Karpas-422 (cell line): ENCODE measurements at regions not wholly inside any gene's neighbourhood (a gene's known extent, or its start where the extent isn't known, plus 50 kb on each side); places are given as distances from the start of the nearest gene placed in this dataset.

Source experiments
- DNase-seq: peaks from one replicate; pipeline ENCODE4 v3.0.0-alpha.2; 2015
- H2AFZ ChIP-seq: fragments of 200-600 bp; sonication (generic); 2 replicates; pipeline ENCODE4 v1.6.1; 2014; ENCODE audit warnings: antibody characterized with exemption, low read length, mixed read lengths
- H3K27ac ChIP-seq: fragments of 200-600 bp; sonication (generic); 2 replicates; pipeline ENCODE4 v1.5.1; 2014; ENCODE audit warnings: mild to moderate bottlenecking, low read length, moderate library complexity
- H3K27me3 ChIP-seq: fragments of 200-600 bp; sonication (generic); 2 replicates; pipeline ENCODE4 v1.6.1; 2014; ENCODE audit warnings: low read length, mixed read lengths
- H3K36me3 ChIP-seq: fragments of 200-600 bp; sonication (generic); 2 replicates; pipeline ENCODE4 v1.6.1; 2014; ENCODE audit warnings: low read length, mixed read lengths; ENCODE audit not compliant: insufficient read depth
- H3K4me1 ChIP-seq: fragments of 200-600 bp; sonication (generic); 2 replicates; pipeline ENCODE4 v1.6.1; 2014; ENCODE audit warnings: mild to moderate bottlenecking, low read length, mixed read lengths
- H3K4me2 ChIP-seq: fragments of 200-600 bp; sonication (generic); 2 replicates; pipeline ENCODE4 v1.6.1; 2014; ENCODE audit warnings: low read length, low read depth, mild to moderate bottlenecking; ENCODE audit not compliant: poor library complexity, severe bottlenecking
- H3K4me3 ChIP-seq: fragments of 200-600 bp; sonication (generic); 2 replicates; pipeline ENCODE4 v1.5.1; 2014; ENCODE audit warnings: mild to moderate bottlenecking, antibody characterized with exemption, low read length, mixed read lengths
- H3K79me2 ChIP-seq: fragments of 200-600 bp; sonication (generic); 2 replicates; pipeline ENCODE4 v1.6.1; 2014; ENCODE audit warnings: mild to moderate bottlenecking, low read length, mixed read lengths
- H3K9ac ChIP-seq: fragments of 200-600 bp; sonication (generic); 2 replicates; pipeline ENCODE4 v1.6.0; 2014; ENCODE audit warnings: low read length
- H3K9me2 ChIP-seq: fragments of 200-600 bp; sonication (generic), shearing (Covaris generic); replicated peaks from 2 replicates; pipeline ENCODE4 v1.6.0; 2014; ENCODE audit warnings: mild to moderate bottlenecking, low read length, moderate library complexity; ENCODE audit not compliant: insufficient read depth
- H3K9me3 ChIP-seq: fragments of 300-700, 200-600 bp; sonication (generic); 2 replicates; pipeline ENCODE4 v1.6.1; 2014; ENCODE audit warnings: low read length, mixed read lengths
- H4K20me1 ChIP-seq: fragments of 200-600 bp; sonication (generic); 2 replicates; pipeline ENCODE4 v1.6.1; 2014; ENCODE audit warnings: mild to moderate bottlenecking, antibody characterized with exemption, low read length, low read depth; ENCODE audit not compliant: insufficient read depth

- Histone ChIP-seq H4K20me1 (no peaks in the 10 kb centered on the region), H3K4me2 (no peak overlapping the region), H3K36me3 (no peaks in the 10 kb centered on the region), H3K9me2 (no peaks in the 10 kb centered on the region), H3K27me3 (no peaks in the 10 kb centered on the region), H3K4me1 (no peaks in the 10 kb centered on the region), H3K79me2 (no peaks in the 10 kb centered on the region), H3K4me3 (no peak overlapping the region), H3K27ac (no peak overlapping the region), H3K9me3 (no peaks in the 10 kb centered on the region), H3K9ac (no peak overlapping the region), H2AFZ (no peak overlapping the region)
- DNase-seq, result no peak
Observed at GRCh38 chr18:77671456-77672167, 422.0 kb downstream of the GALR1 start.

- H3K79me2 ChIP-seq, result no peaks in the 10 kb centered on the region
- no peaks in the 10 kb centered on the region for H3K9me3 ChIP-seq
- no peak for DNase-seq
- no peaks in the 10 kb centered on the region for H4K20me1 ChIP-seq
- no peak overlapping the region for H2AFZ ChIP-seq
- no peaks in the 10 kb centered on the region for H3K36me3 ChIP-seq
- H3K27me3 ChIP-seq, result no peaks in the 10 kb centered on the region
- H3K9ac ChIP-seq, result no peak overlapping the region
- no peaks in the 10 kb centered on the region for H3K9me2 ChIP-seq
- H3K4me3 ChIP-seq, result no peak overlapping the region
- no peaks in the 10 kb centered on the region for H3K4me1 ChIP-seq
- no peak overlapping the region for H3K27ac ChIP-seq
- H3K4me2 ChIP-seq, result no peak overlapping the region
Observed at GRCh38 chr18:77676910-77677309, 427.3 kb downstream of the GALR1 start.

GRCh38 chr18:77677536-77677935 lies 427.9 kb downstream of the GALR1 start:
- Histone ChIP-seq H4K20me1 (no peaks in the 10 kb centered on the region), H3K27me3 (no peaks in the 10 kb centered on the region), H3K4me2 (no peak overlapping the region), H3K9me2 (no peaks in the 10 kb centered on the region), H3K4me3 (no peak overlapping the region), H3K27ac (no peak overlapping the region), H2AFZ (no peak overlapping the region), H3K9ac (no peak overlapping the region), H3K79me2 (no peaks in the 10 kb centered on the region), H3K9me3 (no peaks in the 10 kb centered on the region), H3K4me1 (no peaks in the 10 kb centered on the region), H3K36me3 (no peaks in the 10 kb centered on the region)
- no peak for DNase-seq

DNA sequence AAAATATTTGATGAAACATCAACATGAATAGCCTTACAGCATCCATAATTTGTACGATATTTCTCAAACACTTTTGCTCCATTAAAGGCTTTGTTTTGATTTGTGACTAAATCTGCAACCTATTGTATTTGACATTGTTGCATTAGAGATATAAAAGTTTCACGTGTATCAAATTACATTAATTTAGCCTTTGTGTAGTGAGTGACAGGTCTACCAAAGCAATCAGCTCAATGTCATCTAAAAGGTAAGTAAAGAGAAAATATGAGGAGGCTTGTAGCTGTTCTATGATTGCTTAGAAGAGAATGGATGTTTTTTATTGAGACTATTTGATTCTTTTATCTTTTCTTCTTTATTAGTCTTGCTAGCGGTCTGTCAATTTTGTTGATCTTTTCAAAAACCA lies 430.2 kb downstream of the GALR1 start:
- Histone ChIP-seq H4K20me1 (no peaks in the 10 kb centered on the region), H3K36me3 (no peaks in the 10 kb centered on the region), H3K4me2 (no peak overlapping the region), H3K79me2 (no peaks in the 10 kb centered on the region), H2AFZ (no peak overlapping the region), H3K9me3 (no peaks in the 10 kb centered on the region), H3K9ac (no peak overlapping the region), H3K27ac (no peak overlapping the region), H3K4me3 (no peak overlapping the region), H3K27me3 (no peaks in the 10 kb centered on the region), H3K4me1 (no peaks in the 10 kb centered on the region), H3K9me2 (no peaks in the 10 kb centered on the region)
- DNase-seq, result no peak

GRCh38 chr18:77700051-77700450 lies 450.4 kb downstream of the GALR1 start:
- H3K27me3 ChIP-seq, result no peaks in the 10 kb centered on the region
- H3K9me3 ChIP-seq, result no peaks in the 10 kb centered on the region
- H3K4me3 ChIP-seq, result no peak overlapping the region
- no peak overlapping the region for H3K27ac ChIP-seq
- no peak overlapping the region for H3K9ac ChIP-seq
- DNase-seq, result no peak
- H3K79me2 ChIP-seq, result no peaks in the 10 kb centered on the region
- H2AFZ ChIP-seq, result no peak overlapping the region
- H3K36me3 ChIP-seq, result no peaks in the 10 kb centered on the region
- H3K4me1 ChIP-seq, result no peaks in the 10 kb centered on the region
- H3K4me2 ChIP-seq, result no peak overlapping the region
- H3K9me2 ChIP-seq, result no peaks in the 10 kb centered on the region
- no peaks in the 10 kb centered on the region for H4K20me1 ChIP-seq

- H3K9me2 ChIP-seq, result no peaks in the 10 kb centered on the region
- H4K20me1 ChIP-seq, result no peaks in the 10 kb centered on the region
- no peaks in the 10 kb centered on the region for H3K36me3 ChIP-seq
- no peak overlapping the region for H3K4me3 ChIP-seq
- no peaks in the 10 kb centered on the region for H3K4me1 ChIP-seq
- no peaks in the 10 kb centered on the region for H3K9me3 ChIP-seq
- no peaks in the 10 kb centered on the region for H3K79me2 ChIP-seq
- no peak overlapping the region for H3K9ac ChIP-seq
- no peak overlapping the region for H2AFZ ChIP-seq
- no peak overlapping the region for H3K27ac ChIP-seq
- no peaks in the 10 kb centered on the region for H3K27me3 ChIP-seq
- peak; percentile 63 for DNase-seq
- H3K4me2 ChIP-seq, result no peak overlapping the region
Observed at GRCh38 chr18:77701977-77702376, 452.3 kb downstream of the GALR1 start.

DNA sequence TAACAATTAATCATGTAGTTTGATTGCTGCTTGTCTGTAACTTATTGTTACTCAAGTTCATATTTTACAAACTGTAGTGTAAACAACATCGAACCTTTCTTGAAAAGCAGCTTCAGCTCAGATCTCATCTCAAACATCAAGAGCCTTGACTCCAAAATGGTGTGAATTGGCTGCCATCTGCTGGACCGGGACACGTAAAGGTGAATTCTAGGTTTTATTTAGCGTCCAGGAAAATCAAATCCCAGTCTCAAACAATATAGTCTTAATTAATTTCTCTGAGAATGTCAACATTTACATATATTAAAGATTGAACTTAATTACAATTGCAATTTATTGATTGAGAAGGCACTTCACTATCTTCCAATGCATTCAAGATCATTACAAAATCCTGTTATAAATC lies 453.0 kb downstream of the GALR1 start:
- Histone ChIP-seq H3K4me1 (no peaks in the 10 kb centered on the region), H3K4me2 (no peak overlapping the region), H3K27ac (no peak overlapping the region), H3K27me3 (no peaks in the 10 kb centered on the region), H3K4me3 (no peak overlapping the region), H3K9ac (no peak overlapping the region), H4K20me1 (no peaks in the 10 kb centered on the region), H3K9me3 (no peaks in the 10 kb centered on the region), H3K79me2 (no peaks in the 10 kb centered on the region), H3K36me3 (no peaks in the 10 kb centered on the region), H2AFZ (no peak overlapping the region), H3K9me2 (no peaks in the 10 kb centered on the region)
- DNase-seq, result peak; percentile 73

- H3K27me3 ChIP-seq, result no peaks in the 10 kb centered on the region
- no peaks in the 10 kb centered on the region for H3K9me3 ChIP-seq
- no peaks in the 10 kb centered on the region for H3K4me1 ChIP-seq
- H3K36me3 ChIP-seq, result no peaks in the 10 kb centered on the region
- no peaks in the 10 kb centered on the region for H3K9me2 ChIP-seq
- no peak overlapping the region for H3K27ac ChIP-seq
- no peaks in the 10 kb centered on the region for H4K20me1 ChIP-seq
- no peaks in the 10 kb centered on the region for H3K79me2 ChIP-seq
- DNase-seq, result no peak
- no peak overlapping the region for H3K9ac ChIP-seq
- H3K4me2 ChIP-seq, result no peak overlapping the region
- no peak overlapping the region for H3K4me3 ChIP-seq
- no peak overlapping the region for H2AFZ ChIP-seq
Observed at GRCh38 chr18:77705301-77705700, 455.7 kb downstream of the GALR1 start.
